Esophagus muscularis mucosa (tissue), 4 donors: ENCODE measurements at regions not wholly inside any gene's neighbourhood (a gene's known extent, or its start where the extent isn't known, plus 50 kb on each side); places are given as distances from the start of the nearest gene placed in this dataset.

Experiments
- DNase-seq: peaks from one replicate; pipeline ENCODE4 v3.0.0-alpha.2; 2017; ENCODE audit errors: extremely low spot score
- H3K27ac ChIP-seq, 4 donors: fragments of 200-600 bp; sonication (generic); replicated peaks in 1 of 4; 1 replicate in 3 of 4; 2 replicates in 1 of 4; pipeline ENCODE4 v1.5.1; 2016 to 2019; ENCODE audit warnings: mild to moderate bottlenecking in 1 of 4
- H3K27me3 ChIP-seq, 4 donors: fragments of 200-600 bp; sonication (generic); one replicate each; pipeline versions ENCODE4 v1.5.1 to v1.6.0; 2016 to 2019
- H3K36me3 ChIP-seq, 4 donors: fragments of 200-600 bp; sonication (generic); one replicate each; pipeline ENCODE4 v1.5.1; 2016 to 2019
- H3K4me1 ChIP-seq, 4 donors: fragments of 200-600 bp; sonication (generic); one replicate each; pipeline ENCODE4 v1.5.1; 2016 to 2019
- H3K4me3 ChIP-seq, 4 donors: fragments of 200-600 bp; sonication (generic); 1 replicate in 2 of 4; 2 replicates in 2 of 4; pipeline ENCODE4 v1.5.1; 2016 to 2019; ENCODE audit warnings: mild to moderate bottlenecking in 4 of 4, moderate library complexity in 1 of 4
- H3K9me3 ChIP-seq, 4 donors: fragments of 200-600 bp; sonication (generic); 1 replicate in 3 of 4; 2 replicates in 1 of 4; pipeline ENCODE4 v1.5.1; 2016 to 2019
- CTCF ChIP-seq, 3 experiments: fragments of 200-600 bp in 2 of 3; fragments of 450-650 bp in 1 of 3; sonication (generic) in 2 of 3; IDR thresholded peaks; one replicate each; pipeline ENCODE4 v1.5.1; 2017 to 2019; ENCODE audit warnings: antibody characterized with exemption in 3 of 3, mild to moderate bottlenecking in 2 of 3, moderate library complexity in 1 of 3
- EP300 ChIP-seq: sonication (generic); formaldehyde crosslinking; IDR thresholded peaks from one replicate; pipeline ENCODE4 v1.6.1; 2017; ENCODE audit warnings: antibody characterized with exemption
- POLR2A ChIP-seq: fragments of 450-650 bp; IDR thresholded peaks from one replicate; pipeline ENCODE4 v1.6.1; 2017; ENCODE audit warnings: antibody characterized with exemption, moderate library complexity, mild to moderate bottlenecking, low read depth
- POLR2AphosphoS5 ChIP-seq, 2 donors: sonication (generic); formaldehyde crosslinking; IDR thresholded peaks; one replicate each; pipeline ENCODE4 v1.6.1; 2017; ENCODE audit warnings: antibody characterized with exemption in 2 of 2
- WGBS: methylation state at CpG from one replicate; pipeline ENCODE4 v1.1.5; 2018; 5-methylcytosine and 5-hydroxymethylcytosine counted together
- intact Hi-C: fragments of 100-400 bp; cut with DNase I; formaldehyde crosslinking; loops from one replicate; pipeline ENCODE4 v1.15.1; 2023

GRCh38 chr14:37936971-37937370, 270.7 kb upstream of the SSTR1 start:
- intact Hi-C loops = no loop called here
- Histone ChIP-seq H3K27me3 (no peaks in the 10 kb centered on the region), H3K4me3 (no peak overlapping the region), H3K27ac (no peak overlapping the region), H3K36me3 (no peaks in the 10 kb centered on the region), H3K9me3 (no peaks in the 10 kb centered on the region), H3K4me1 (peaks cover 0 to 27% (median 24%) of the 10 kb centered on the region in 4 donors)
- TF ChIP-seq CTCF (IDR thresholded peaks at IDR 0.05) (no peak), POLR2A (no peak), POLR2AphosphoS5 (IDR thresholded peaks at IDR 0.05) (no peak), EP300 (no peak)
- no peak for DNase-seq
- 59% methylated on average over 2 of the region's 2 CpGs for WGBS

- Histone ChIP-seq H3K27ac (no peak overlapping the region), H3K36me3 (no peaks in the 10 kb centered on the region), H3K9me3 (peaks cover 0 to 4% (median 2%) of the 10 kb centered on the region in 4 donors), H3K4me1 (peaks cover 0 to 1% (median under 1%) of the 10 kb centered on the region in 4 donors), H3K4me3 (no peak overlapping the region), H3K27me3 (no peaks in the 10 kb centered on the region)
- no peak for TF ChIP-seq POLR2A
- no peak for TF ChIP-seq CTCF (IDR thresholded peaks at IDR 0.05)
- no peak for TF ChIP-seq EP300
- TF ChIP-seq POLR2AphosphoS5 (IDR thresholded peaks at IDR 0.05) = no peak
- intact Hi-C loops = no loop called here
- WGBS = 67% methylated on average over 6 of the region's 6 CpGs
- no peak for DNase-seq
These were observed 268.2 kb upstream of the SSTR1 start for GRCh38 chr14:37939442-37940028.

GRCh38 chr14:37945959-37946358, 261.7 kb upstream of the SSTR1 start:
- 60% methylated on average over 3 of the region's 3 CpGs for WGBS
- no peaks in the 10 kb centered on the region for H3K4me1 ChIP-seq
- no peak for TF ChIP-seq POLR2A
- TF ChIP-seq CTCF (IDR thresholded peaks at IDR 0.05) = no peak
- TF ChIP-seq POLR2AphosphoS5 (IDR thresholded peaks at IDR 0.05) = no peak
- no peak for TF ChIP-seq EP300
- H3K27ac ChIP-seq = no peak overlapping the region
- H3K27me3 ChIP-seq = no peaks in the 10 kb centered on the region
- H3K36me3 ChIP-seq = no peaks in the 10 kb centered on the region
- no peak overlapping the region for H3K4me3 ChIP-seq
- DNase-seq = no peak
- intact Hi-C loops = no loop called here
- peaks cover 0 to 33% (median 24%) of the 10 kb centered on the region in 4 donors for H3K9me3 ChIP-seq

GRCh38 chr14:37946819-37947218, 260.9 kb upstream of the SSTR1 start:
- Histone ChIP-seq H3K4me3 (no peak overlapping the region), H3K4me1 (no peaks in the 10 kb centered on the region), H3K36me3 (no peaks in the 10 kb centered on the region), H3K27ac (no peak overlapping the region), H3K27me3 (no peaks in the 10 kb centered on the region), H3K9me3 (peaks cover 0 to 33% (median 24%) of the 10 kb centered on the region in 4 donors)
- TF ChIP-seq CTCF (IDR thresholded peaks at IDR 0.05) (no peak), POLR2A (no peak), POLR2AphosphoS5 (IDR thresholded peaks at IDR 0.05) (no peak), EP300 (no peak)
- DNase-seq = no peak
- WGBS = 92% methylated on average over 1 of the region's 1 CpG
- intact Hi-C loops = no loop called here

GRCh38 chr14:37948266-37948665, 259.4 kb upstream of the SSTR1 start:
- intact Hi-C loops = no loop called here
- WGBS = 90% methylated on average over 4 of the region's 4 CpGs

More at GRCh38 chr14:37948266-37948665, 259.4 kb upstream of the SSTR1 start:
- peaks cover 0 to 33% (median 24%) of the 10 kb centered on the region in 4 donors for H3K9me3 ChIP-seq
- H3K4me3 ChIP-seq = no peak overlapping the region
- no peaks in the 10 kb centered on the region for H3K36me3 ChIP-seq
- no peaks in the 10 kb centered on the region for H3K27me3 ChIP-seq
- no peak for DNase-seq
- TF ChIP-seq EP300 (no peak), CTCF (IDR thresholded peaks at IDR 0.05) (no peak), POLR2A (no peak), POLR2AphosphoS5 (IDR thresholded peaks at IDR 0.05) (no peak)
- no peaks in the 10 kb centered on the region for H3K4me1 ChIP-seq
- no peak overlapping the region for H3K27ac ChIP-seq
